H1 (cell line): ENCODE measurements at regions not wholly inside any gene's neighbourhood (a gene's known extent, or its start where the extent isn't known, plus 50 kb on each side); places are given as distances from the start of the nearest gene placed in this dataset.

Experiments used
- CTCF ChIA-PET: fragments of 300-600 bp; sonication (Branson Sonifier 250); formaldehyde crosslinking; loops from one replicate; lab custom pipeline; 2021; ENCODE audit not compliant: partially characterized antibody; lab: Charles Lee
- POLR2A ChIA-PET: fragments of 300-600 bp; sonication (Branson Sonifier 250); formaldehyde crosslinking; loops from one replicate; lab custom pipeline; 2021; ENCODE audit warnings: inconsistent platforms; ENCODE audit not compliant: partially characterized antibody; lab: Charles Lee
- DNase-seq, 2 experiments: peaks; one replicate each; pipeline versions ENCODE4 v3.0.0 to v3.0.0-alpha.2; 2010 to 2022; ENCODE audit warnings: low spot score in 2 of 2, low read depth in 1 of 2, mixed read lengths in 1 of 2
- FAIRE-seq: peaks from 2 replicates; lab custom pipeline; 2011; peaks lifted over from hg19 to GRCh38; lab: Jason Lieb, UNC
- H2AFZ ChIP-seq: 2 replicates; pipeline ENCODE4 v1.8.1; 2012; ENCODE audit warnings: low read length, inconsistent platforms
- H2AK5ac ChIP-seq: 2 replicates; pipeline ENCODE4 v1.6.1; 2013; ENCODE audit warnings: low read depth, low read length
- H2BK120ac ChIP-seq: replicated peaks from 2 replicates; pipeline ENCODE3; 2013; ENCODE audit warnings: low read depth, low read length, inconsistent platforms
- H2BK12ac ChIP-seq: 2 replicates; pipeline ENCODE4 v1.6.1; 2013; ENCODE audit warnings: low read depth, low read length
- H2BK15ac ChIP-seq: 2 replicates; pipeline ENCODE4 v1.6.1; 2013; ENCODE audit warnings: low read length
- H2BK20ac ChIP-seq: 2 replicates; pipeline ENCODE4 v1.6.1; 2013; ENCODE audit warnings: low read length
- H2BK5ac ChIP-seq: 2 replicates; pipeline ENCODE4 v1.6.1; 2013; ENCODE audit warnings: low read depth, low read length
- H3K14ac ChIP-seq: 2 replicates; pipeline ENCODE4 v1.6.1; 2013; ENCODE audit warnings: inconsistent platforms; ENCODE audit not compliant: insufficient read length
- H3K18ac ChIP-seq: 2 replicates; pipeline ENCODE4 v1.6.1; 2013; ENCODE audit warnings: low read length; ENCODE audit errors: extremely low read depth
- H3K23ac ChIP-seq: 2 replicates; pipeline ENCODE4 v1.6.1; 2013; ENCODE audit warnings: inconsistent platforms; ENCODE audit not compliant: insufficient read length
- H3K23me2 ChIP-seq: 2 replicates; pipeline ENCODE4 v1.6.1; 2013; ENCODE audit warnings: low read depth, low read length
- H3K27ac ChIP-seq: 2 replicates; pipeline ENCODE4 v1.6.1; 2011; ENCODE audit warnings: low read depth, low read length, inconsistent platforms
- H3K27me3 ChIP-seq, 4 experiments: replicated peaks in 1 of 4; 1 replicate in 1 of 4; 2 replicates in 3 of 4; pipeline versions ENCODE4 v1.6.1 to v1.8.1; 2011 to 2013; ENCODE audit warnings: low read length in 3 of 4, mild to moderate bottlenecking in 3 of 4, inconsistent platforms in 2 of 4, mixed read lengths in 2 of 4, moderate library complexity in 1 of 4; ENCODE audit not compliant: control insufficient read depth in 3 of 4, insufficient read depth in 3 of 4; ENCODE audit errors: extremely low read depth in 1 of 4
- H3K36me3 ChIP-seq, 4 experiments: 2 replicates each; pipeline versions ENCODE4 v1.6.1 to v1.8.1; 2011 to 2013; ENCODE audit warnings: mild to moderate bottlenecking in 4 of 4, low read length in 3 of 4, moderate library complexity in 2 of 4, control low read depth in 1 of 4, inconsistent platforms in 1 of 4; ENCODE audit not compliant: insufficient read depth in 4 of 4, control insufficient read depth in 2 of 4
- H3K4ac ChIP-seq: replicated peaks from 2 replicates; pipeline ENCODE3; 2013; ENCODE audit warnings: low read length, low read depth, mixed read lengths, inconsistent platforms; ENCODE audit not compliant: insufficient read length
- H3K4me1 ChIP-seq, 4 experiments: replicated peaks in 1 of 4; 1 replicate in 1 of 4; 2 replicates in 3 of 4; pipeline versions ENCODE4 v1.6.1 to v1.8.1; 2011 to 2013; ENCODE audit warnings: low read length in 3 of 4, inconsistent platforms in 2 of 4, mixed read lengths in 1 of 4; ENCODE audit not compliant: insufficient read depth in 4 of 4, control insufficient read depth in 3 of 4
- H3K4me2 ChIP-seq, 2 experiments: 2 replicates each; pipeline versions ENCODE4 v1.6.1 to v1.8.1; 2011 to 2013; ENCODE audit warnings: low read depth in 2 of 2, low read length in 2 of 2, control low read depth in 1 of 2, inconsistent platforms in 1 of 2, mild to moderate bottlenecking in 1 of 2; ENCODE audit not compliant: insufficient read depth in 1 of 2
- H3K4me3 ChIP-seq, 4 experiments: fragments of 200-600, 300-600 bp in 1 of 4; sonication (generic), shearing (Covaris generic), sonication (Bioruptor Twin) in 1 of 4; 2 replicates each; pipeline versions ENCODE4 v1.5.1 to v1.8.1; 2011 to 2016; ENCODE audit warnings: low read length in 4 of 4, low read depth in 3 of 4, control low read depth in 2 of 4, inconsistent platforms in 2 of 4, mild to moderate bottlenecking in 2 of 4, mixed read lengths in 1 of 4, moderate library complexity in 1 of 4; ENCODE audit not compliant: insufficient read depth in 2 of 4; ENCODE audit errors: extremely low read depth in 1 of 4
- H3K56ac ChIP-seq: replicated peaks from 2 replicates; pipeline ENCODE3; 2013; ENCODE audit warnings: low read depth, mild to moderate bottlenecking, mixed read lengths, low read length, inconsistent platforms; ENCODE audit not compliant: insufficient read length
- H3K79me1 ChIP-seq: 2 replicates; pipeline ENCODE4 v1.6.1; 2013; ENCODE audit warnings: low read depth, low read length, control low read depth
- H3K79me2 ChIP-seq, 2 experiments: 2 replicates each; pipeline versions ENCODE4 v1.6.1 to v1.8.1; 2012 to 2013; ENCODE audit warnings: low read length in 2 of 2, mild to moderate bottlenecking in 2 of 2, inconsistent platforms in 1 of 2; ENCODE audit not compliant: insufficient read depth in 2 of 2, control insufficient read depth in 1 of 2
- H3K9ac ChIP-seq, 4 experiments: replicated peaks in 1 of 4; 1 replicate in 1 of 4; 2 replicates in 3 of 4; pipeline versions ENCODE4 v1.6.1 to v1.8.1; 2011 to 2013; ENCODE audit warnings: low read depth in 3 of 4, low read length in 3 of 4, control low read depth in 2 of 4, mild to moderate bottlenecking in 2 of 4, moderate library complexity in 2 of 4, inconsistent platforms in 1 of 4; ENCODE audit errors: extremely low read depth in 1 of 4
- H3K9me3 ChIP-seq, 2 experiments: 2 replicates each; pipeline versions ENCODE4 v1.6.1 to v1.8.1; 2012 to 2013; ENCODE audit warnings: mild to moderate bottlenecking in 2 of 2, moderate library complexity in 2 of 2, control low read depth in 1 of 2, inconsistent platforms in 1 of 2, low read depth in 1 of 2, low read length in 1 of 2, mixed read lengths in 1 of 2; ENCODE audit not compliant: insufficient read depth in 2 of 2
- H4K20me1 ChIP-seq, 2 experiments: replicated peaks in 1 of 2; 2 replicates each; pipeline versions ENCODE3 to v1.8.1; 2011 to 2013; ENCODE audit warnings: inconsistent platforms in 2 of 2, low read length in 2 of 2, mild to moderate bottlenecking in 1 of 2; ENCODE audit not compliant: insufficient read depth in 2 of 2, control insufficient read depth in 1 of 2
- H4K5ac ChIP-seq: 2 replicates; pipeline ENCODE4 v1.6.1; 2013; ENCODE audit warnings: low read length, low read depth, mixed read lengths, inconsistent platforms; ENCODE audit not compliant: insufficient read length
- H4K8ac ChIP-seq: 2 replicates; pipeline ENCODE4 v1.8.0; 2013; ENCODE audit warnings: mild to moderate bottlenecking, moderate library complexity, low read length, inconsistent platforms; ENCODE audit not compliant: insufficient read depth; ENCODE audit errors: extremely low read depth
- H4K91ac ChIP-seq: replicated peaks from 2 replicates; pipeline ENCODE3; 2013; ENCODE audit warnings: low read length, mixed read lengths, inconsistent platforms; ENCODE audit not compliant: insufficient read length
- CBX5 ChIP-seq: fragments of 300-800, 300-1000 bp; sonication (generic); IDR thresholded peaks from 2 replicates; pipeline ENCODE4 v1.7.1; 2016; ENCODE audit warnings: antibody characterized with exemption, low read length, low read depth
- EGR1 ChIP-seq: IDR thresholded peaks from 2 replicates; pipeline ENCODE4 v1.6.1; 2011; ENCODE audit warnings: low read depth, low read length, borderline replicate concordance
- GTF2F1 ChIP-seq: IDR thresholded peaks from 2 replicates; pipeline ENCODE4 v1.6.1; 2012; ENCODE audit warnings: low read depth, low read length, improper control_type of control experiment, borderline replicate concordance
- KDM1A ChIP-seq: fragments of 200-600, 300-600 bp; sonication (generic); IDR thresholded peaks from 2 replicates; pipeline ENCODE4 v1.7.1; 2016; ENCODE audit warnings: mild to moderate bottlenecking, low read length, borderline replicate concordance
- POU5F1 ChIP-seq: IDR thresholded peaks from 2 replicates; pipeline ENCODE4 v1.6.1; 2011; ENCODE audit warnings: low read depth, mild to moderate bottlenecking, low read length, moderate library complexity
- RFX5 ChIP-seq: IDR thresholded peaks from 2 replicates; pipeline ENCODE4 v1.6.1; 2011; ENCODE audit warnings: low read depth, low read length, improper control_type of control experiment, borderline replicate concordance
- WGBS, 2 experiments: shearing (Covaris generic) in 1 of 2; methylation state at CpG; one replicate each; pipeline versions ENCODE4 v1.1.6 to v1.1.7; 2013 to 2015; ENCODE audit warnings: low lambda C conversion rate in 2 of 2, mixed read lengths in 2 of 2, inconsistent platforms in 1 of 2, low coverage in 1 of 2, missing lambda C conversion rate in 1 of 2; ENCODE audit not compliant: insufficient replicate concordance in 2 of 2, insufficient coverage in 1 of 2, insufficient read length in 1 of 2; ENCODE audit errors: extremely low coverage in 1 of 2, missing lambda C conversion rate in 1 of 2; 5-methylcytosine and 5-hydroxymethylcytosine counted together

DNA sequence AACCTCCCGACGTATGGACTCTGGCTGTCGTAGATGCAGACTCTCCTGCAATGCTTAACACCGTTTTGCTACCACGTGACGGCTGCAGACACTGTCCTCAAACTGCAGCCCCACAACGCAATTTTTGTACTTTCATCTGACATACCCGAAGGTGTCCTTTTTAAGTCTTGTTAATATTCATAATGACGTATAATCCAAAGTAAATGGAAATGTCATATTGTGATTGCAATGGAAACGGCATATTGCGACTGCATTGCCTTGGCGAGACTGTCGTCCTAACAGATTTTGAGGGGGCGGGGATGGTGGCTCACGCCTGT is 79.3 kb upstream of the TBC1D3K start:
- WGBS, 2 experiments: 63% methylated on average over 15 of the region's 15 CpGs; no CpG with 5 or more reads in 1 of the 2 experiments
- no peak overlapping the region for H2BK5ac ChIP-seq
- no peak overlapping the region for H3K14ac ChIP-seq
- FAIRE-seq: no peak
- H3K27ac ChIP-seq: no peak overlapping the region
- H2BK15ac ChIP-seq: 0 out of 2 replicates have a peak overlapping the region, but pooled peaks have one; percentile 72
- no peak overlapping the region; a peak in 1 of 8 replicates for H3K4me3 ChIP-seq
- H3K23me2 ChIP-seq: no peaks in the 10 kb centered on the region
- ChIA-PET POLR2A (interaction anchor here (1.2 kb wide), 1 partner anchor 14 kb away, joined by 3 read pairs; no protein-coding TSS in a partner anchor), CTCF (interaction anchor here (0.8 to 2.0 kb wide), 9 partner anchors 9 to 196 kb away, joined by 3 to 11 read pairs (median 4); no protein-coding TSS in a partner anchor)
- no peaks in the 10 kb centered on the region for H3K79me1 ChIP-seq
- H3K27me3 ChIP-seq: no peaks in the 10 kb centered on the region; a peak in 1 of 7 replicates
- H3K4ac ChIP-seq: no peak overlapping the region
- H2AK5ac ChIP-seq: no peak overlapping the region
- no peak overlapping the region for H4K5ac ChIP-seq
- no peaks in the 10 kb centered on the region; a peak in 1 of 4 replicates for H3K9me3 ChIP-seq
- H2BK12ac ChIP-seq: no peak overlapping the region
- no peak overlapping the region; a peak in 1 of 7 replicates for H3K9ac ChIP-seq
- no peak overlapping the region for H3K18ac ChIP-seq
- H3K79me2 ChIP-seq: no peaks in the 10 kb centered on the region
- no peaks in the 10 kb centered on the region; a peak in 2 of 7 replicates for H3K4me1 ChIP-seq
- no peak for DNase-seq
- H2BK20ac ChIP-seq: no peak overlapping the region
- H3K4me2 ChIP-seq: peak overlapping the region; percentile 5 to 69; a peak in 2 of 4 replicates
- H3K56ac ChIP-seq: no peak overlapping the region
- H3K36me3 ChIP-seq: no peaks in the 10 kb centered on the region
- no peak overlapping the region for H4K91ac ChIP-seq
- no peak overlapping the region for H3K23ac ChIP-seq
- H4K20me1 ChIP-seq: no peaks in the 10 kb centered on the region
- H4K8ac ChIP-seq: no peak overlapping the region
- TF ChIP-seq GTF2F1 (no peak), KDM1A (no peak), CBX5 (no peak), POU5F1 (no peak), EGR1 (no peak), RFX5 (no peak)
- H2AFZ ChIP-seq: peak overlapping the region; percentile 87; the same call in 1 of the 2 replicates
- no peak overlapping the region for H2BK120ac ChIP-seq
